GM18873 (cell line): ENCODE measurements at regions not wholly inside any gene's neighbourhood (a gene's known extent, or its start where the extent isn't known, plus 50 kb on each side); places are given as distances from the start of the nearest gene placed in this dataset.
"Not testable (repeated sequence)": the region's sequence is repeated elsewhere in the genome, so short reads cannot be mapped to it uniquely, and the experiment has no call there.

ENCODE experiments used
- ATAC-seq: cut with Tn5 transposase; IDR thresholded peaks from one replicate; pipeline ENCODE4 v1.9.1; 2021; ENCODE audit warnings: mild to moderate bottlenecking, moderate library complexity, moderate number of reproducible peaks; ENCODE audit not compliant: unreplicated experiment, low FRiP score

DNA sequence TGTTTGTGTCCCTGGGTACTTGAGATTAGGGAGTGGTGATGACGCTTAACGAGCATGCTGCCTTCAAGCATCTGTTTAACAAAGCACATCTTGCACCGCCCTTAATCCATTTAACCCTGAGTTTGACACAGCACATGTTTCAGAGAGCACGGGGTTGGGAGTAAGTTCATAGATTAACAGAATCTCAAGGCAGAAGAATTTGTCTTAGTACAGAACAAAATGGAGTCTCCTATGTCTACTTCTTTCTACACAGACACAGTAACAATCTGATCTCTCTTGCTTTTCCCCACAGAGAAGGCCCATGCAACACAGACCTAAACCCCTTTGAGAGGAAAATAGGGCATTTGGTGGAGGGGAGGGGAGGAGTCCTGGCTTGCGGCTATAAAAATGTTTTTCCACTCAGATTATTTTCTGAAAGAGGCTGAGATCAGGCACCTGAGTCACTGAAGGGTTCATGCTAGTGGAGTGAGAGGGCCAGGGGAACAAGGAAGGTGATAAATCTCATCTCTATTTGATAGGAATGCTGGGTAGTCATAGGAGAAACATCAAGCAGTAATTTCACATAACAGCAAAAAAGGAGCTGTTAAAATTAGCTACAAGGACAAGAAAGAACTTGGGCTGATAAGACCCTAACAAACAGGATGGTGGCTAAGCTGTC, 136.9 kb downstream of the OR2B2 start:
- ATAC-seq: not testable (repeated sequence)

DNA sequence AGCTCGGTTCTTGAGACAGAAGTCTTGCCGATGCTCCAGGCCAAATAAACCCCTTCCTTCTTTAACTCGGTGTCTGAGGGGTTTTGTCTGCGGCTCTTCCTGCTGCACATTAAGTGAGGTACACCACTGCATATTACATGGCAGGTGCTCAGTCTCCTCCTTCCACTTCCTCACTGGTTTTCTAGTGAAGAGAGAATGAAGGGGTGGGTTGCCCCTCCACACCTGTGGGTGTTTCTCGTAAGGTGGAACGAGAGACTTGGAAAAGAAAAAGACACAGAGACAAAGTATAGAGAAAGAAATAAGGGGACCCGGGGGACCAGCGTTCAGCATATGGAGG, 138.0 kb downstream of the OR2B2 start:
- not testable (repeated sequence) for ATAC-seq

DNA sequence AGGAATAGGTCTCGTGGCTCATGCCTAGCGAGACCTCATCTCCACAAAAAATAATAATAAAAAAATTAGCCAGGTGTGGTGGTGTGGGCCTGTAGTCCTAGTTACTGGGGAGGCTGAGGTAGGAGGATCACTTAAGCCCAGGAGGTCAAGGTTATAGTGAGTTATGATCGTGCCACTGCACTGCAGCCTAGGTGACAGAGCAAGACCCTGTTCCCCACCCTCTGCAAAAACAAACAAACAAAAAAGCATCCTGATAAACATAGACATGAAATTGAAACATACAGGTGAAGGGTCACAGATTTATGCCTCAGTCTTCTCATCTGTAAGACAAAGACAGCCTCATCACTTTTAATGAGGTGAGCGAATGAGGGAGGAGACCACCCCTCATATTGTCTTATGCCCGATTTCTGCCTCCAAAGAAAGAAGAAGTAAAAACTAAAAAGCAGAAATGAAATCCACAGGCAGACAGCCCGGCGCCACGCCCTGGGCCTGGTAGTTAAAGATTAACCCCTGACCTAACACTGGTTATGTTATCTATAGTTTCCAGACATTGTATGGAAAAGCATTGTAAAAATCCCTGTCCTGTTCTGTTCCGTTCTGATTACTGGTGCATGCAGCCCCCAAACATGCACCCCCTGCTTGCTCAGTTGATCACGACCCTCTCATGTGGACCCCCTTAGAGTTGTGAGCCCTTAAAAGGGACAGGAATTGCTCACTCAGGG, 138.5 kb downstream of the OR2B2 start:
- ATAC-seq: not testable (repeated sequence)

DNA sequence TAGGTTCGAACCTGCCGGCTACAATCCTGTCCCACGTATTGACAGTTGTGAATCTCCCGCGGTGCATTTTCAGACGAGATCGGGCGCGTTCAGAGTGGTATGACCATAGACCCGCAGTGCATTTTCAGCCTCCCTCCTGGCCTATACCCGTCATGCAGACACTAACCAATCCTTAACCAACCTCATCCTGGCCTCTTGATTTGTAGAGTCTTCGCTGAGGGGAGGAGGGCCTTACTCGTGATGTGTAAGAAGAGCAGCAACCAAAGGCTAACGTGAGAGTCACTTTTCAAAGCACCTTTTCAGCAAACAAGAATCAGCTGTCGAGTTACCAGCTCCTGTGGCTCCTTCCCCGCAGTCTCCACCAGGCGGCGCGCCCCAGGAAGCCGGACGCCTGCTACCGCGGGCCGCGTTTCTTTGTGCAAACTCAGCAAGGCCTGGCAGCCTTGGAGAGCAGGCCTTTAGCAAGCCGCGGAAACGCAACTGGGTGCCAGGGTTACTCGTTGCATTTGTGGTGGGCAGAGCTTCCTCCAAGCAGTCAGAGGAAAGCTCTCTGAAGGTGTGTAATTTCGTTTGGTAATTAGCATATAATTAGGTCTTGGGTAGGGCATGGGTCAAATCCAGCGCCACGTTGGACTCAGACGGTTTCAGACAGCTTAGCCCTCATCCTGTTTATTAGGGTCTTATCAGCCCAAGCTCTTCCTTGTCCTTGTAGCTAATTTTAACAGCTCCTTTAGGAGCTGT, 139.8 kb downstream of the OR2B2 start:
- no peak for ATAC-seq

DNA sequence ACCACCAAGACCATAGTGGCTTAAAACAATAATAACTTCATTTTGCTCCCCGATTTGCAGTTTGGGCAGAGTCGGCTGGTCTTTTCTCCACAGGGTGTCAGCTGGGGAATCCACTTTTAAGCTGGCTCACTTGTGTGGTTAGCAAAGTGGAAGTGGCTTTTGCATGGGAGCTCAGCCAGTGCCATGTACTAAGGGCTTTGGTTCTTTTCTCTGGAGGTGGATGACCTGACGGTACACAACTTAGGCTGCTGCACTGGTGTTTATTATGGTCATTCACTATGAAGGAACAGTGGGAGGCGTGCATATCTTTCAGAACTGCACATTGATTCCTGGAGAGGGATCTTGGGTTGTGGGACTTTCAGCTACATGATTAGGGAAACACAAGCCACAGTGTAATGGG, 141.0 kb downstream of the OR2B2 start:
- ATAC-seq: no peak

DNA sequence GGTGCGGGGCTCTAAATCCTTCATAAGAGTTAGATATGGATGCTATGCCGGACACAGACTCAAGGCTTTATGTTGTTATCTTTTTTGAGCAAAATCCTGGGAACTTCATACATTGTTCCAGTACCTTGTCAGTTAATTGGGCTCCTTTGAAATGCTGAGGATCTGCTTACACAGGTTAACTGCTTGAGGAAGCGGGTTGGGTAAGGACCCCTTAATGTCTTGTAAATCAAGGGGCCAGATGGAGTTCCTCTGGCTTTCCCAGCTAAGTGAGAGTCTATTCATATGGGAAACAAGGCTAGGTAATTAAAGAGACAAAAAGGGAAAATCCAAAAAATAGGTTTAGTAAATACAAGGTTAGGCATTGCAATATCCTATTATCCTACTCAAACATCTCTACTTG, 141.5 kb downstream of the OR2B2 start:
- ATAC-seq: no peak

DNA sequence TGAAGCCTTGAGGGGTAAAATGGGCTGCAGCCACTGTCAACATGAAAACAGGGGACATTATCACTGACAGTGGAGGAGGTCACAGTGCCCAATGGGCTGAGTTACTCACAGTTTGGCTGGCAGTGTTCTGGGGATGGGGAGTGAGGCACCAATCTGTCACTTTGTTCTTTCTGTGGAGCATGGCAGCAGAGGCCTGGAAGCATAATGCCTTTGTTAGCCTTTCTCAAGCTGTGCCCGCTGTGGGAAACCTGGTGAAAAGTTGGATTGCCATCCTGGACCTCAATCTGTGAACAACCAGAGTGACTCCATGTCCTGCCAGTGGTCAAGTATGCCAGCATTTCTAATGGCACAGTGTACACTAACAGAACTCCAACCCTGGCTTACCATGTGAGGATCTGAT, 143.6 kb downstream of the OR2B2 start:
- ATAC-seq: no peak

DNA sequence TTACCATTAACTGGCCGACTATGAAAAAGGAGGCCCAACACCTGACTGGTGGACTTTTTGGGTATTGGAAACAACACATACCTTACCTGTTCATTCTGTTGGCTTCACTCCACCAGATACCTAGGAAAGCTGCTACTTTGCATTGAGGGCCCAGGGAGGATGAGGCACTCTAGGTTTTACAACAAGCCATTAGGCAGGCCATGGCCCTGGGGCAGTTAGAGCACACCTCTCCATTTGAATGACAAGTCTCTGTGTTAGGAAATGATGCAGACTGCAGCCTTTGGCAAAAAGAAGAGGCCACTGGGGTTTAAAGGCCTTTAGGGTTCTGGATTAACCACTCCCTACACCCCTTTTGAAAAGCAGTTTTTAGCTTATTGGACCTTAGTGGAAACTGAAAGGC, 144.3 kb downstream of the OR2B2 start:
- no peak for ATAC-seq

DNA sequence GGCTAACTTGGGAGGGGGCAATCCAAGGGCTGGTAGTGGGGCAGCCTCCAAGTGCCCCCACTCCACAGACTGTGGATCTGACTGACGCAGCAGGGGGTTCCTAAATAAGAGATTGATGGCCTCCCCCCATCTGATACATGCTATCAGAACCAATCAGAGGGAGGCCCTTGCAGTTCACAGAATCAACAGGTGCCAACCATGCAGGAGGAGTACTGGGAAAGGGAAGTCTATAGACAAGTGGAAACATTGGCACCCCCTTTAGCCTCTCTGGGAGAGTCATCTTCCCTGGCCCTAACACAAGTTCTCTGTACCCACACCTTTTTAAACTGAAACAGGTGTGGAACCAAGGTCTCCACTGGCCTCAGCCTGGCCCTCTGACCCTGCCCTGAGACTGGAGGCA, 145.8 kb downstream of the OR2B2 start:
- no peak for ATAC-seq

DNA sequence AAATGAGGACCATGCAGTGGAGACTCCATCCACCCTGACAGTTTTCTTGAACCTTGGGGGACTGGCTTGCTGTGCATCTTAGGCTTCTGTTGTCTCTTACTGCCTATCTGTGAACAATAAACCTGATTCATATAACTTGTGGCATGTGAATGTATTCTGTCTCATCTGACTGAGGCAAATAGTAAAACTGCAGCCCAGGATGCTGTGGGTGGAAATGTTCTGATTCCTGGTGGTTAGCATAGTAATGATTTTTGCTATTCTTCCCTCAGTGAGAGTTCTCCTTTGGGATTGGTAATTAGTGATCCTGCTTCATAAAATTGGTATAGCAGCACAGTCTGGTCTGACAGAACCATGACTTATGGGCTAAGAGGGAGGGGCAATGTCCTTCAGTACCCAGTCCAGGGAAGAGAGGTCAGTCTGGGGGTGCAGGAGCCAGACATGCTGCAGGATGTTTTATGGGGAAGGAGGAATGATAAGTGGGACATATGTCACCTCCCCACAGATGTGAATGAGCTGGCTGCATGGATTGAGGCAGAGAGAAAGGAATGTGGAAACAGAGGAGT, 147.1 kb downstream of the OR2B2 start:
- no peak for ATAC-seq

DNA sequence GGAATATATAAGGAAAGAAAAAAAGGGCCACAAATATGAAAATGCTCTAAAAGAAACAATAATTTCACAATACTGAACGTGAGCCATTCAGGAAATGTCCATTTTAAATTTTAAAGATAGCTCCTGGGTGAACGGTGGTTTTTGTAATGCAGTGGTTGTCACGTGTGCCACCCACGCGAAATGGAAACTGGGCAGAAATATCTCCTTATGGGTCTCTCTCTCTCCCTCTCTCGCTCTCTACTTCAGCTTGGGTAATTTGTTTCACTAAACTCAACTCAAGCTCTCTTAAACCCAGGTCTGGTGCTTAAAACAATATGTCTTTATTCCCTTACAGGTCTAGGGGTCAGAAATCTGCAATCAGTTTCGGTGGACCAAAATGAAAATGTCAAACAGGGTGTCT, 150.8 kb downstream of the OR2B2 start:
- ATAC-seq: no peak

DNA sequence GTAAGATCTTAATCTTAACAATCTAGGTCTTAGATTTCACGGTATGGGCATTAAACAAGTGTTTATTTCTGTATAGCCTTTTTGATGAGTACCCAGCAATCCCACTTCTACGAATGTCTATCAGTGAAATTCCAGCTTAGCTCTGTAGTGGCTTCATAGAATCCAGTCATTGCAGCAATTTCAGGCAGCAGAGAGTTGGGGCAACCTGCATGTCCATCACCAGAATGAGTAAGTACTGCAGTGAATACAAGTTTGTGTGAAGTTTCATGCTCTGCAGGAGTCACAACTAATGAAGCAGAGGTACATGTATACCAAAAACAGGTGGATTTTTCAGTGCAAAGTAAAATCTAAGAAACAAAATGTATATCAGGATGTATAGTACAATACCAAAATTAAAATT, 151.7 kb downstream of the OR2B2 start:
- no peak for ATAC-seq

DNA sequence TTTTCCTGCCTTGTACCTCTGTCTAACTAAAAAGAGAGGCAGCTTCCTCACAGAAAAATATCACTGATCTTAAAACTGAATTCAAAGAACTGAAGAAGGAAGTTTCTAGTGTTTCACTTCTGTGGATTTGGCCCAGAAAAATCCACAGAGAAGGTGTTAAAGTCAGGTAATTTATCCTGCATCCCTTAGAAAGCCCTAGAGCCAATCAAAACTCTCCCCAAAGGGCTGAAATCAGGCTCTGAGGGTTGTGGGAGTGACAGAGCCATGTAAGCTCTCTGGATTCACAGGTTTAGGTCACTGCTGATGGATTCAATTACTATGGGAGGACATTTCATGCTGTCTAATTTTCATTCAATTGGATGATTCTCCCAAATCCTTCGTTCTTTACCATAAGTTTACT, 152.3 kb downstream of the OR2B2 start:
- no peak for ATAC-seq

DNA sequence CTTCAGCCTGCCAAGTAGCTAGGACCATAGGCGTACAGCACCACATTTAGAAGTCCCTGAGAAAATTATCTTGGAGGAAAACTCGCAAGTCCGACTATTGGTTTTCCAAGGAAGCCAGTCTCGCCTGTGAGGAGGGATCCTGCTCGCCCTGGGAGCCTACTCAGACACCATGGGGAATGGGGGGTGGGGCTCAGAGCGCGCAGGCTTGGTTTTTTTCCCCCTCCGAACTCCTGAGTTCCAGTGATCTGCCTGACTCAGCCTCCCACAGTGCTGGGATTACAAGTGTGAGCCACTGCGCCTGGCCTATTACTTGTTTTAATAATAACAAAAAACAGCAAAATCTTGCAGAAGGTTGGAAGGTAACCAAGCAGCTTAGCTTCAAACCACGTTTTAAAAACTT, 153.7 kb downstream of the OR2B2 start:
- no peak for ATAC-seq

DNA sequence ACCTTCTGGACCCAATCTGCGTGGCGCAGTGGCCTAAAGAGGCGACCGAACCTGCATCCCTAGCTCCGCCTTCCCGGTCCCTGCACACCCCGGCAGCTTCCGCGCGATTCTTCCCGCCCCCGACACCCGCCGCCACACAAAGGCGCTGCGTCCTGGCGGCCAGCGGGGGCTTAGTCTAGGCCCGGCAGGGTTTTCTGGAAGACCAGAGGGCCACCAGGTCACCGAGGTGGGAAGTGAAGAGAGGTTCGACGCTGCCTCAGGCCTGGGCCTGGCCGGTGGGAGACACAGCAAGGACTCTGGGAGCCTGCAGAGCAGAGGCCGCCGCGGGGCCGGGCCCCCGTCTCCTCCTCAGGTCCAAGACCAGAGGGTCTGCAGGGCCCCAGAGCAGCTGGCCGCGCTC, 154.9 kb downstream of the OR2B2 start:
- ATAC-seq: no peak

DNA sequence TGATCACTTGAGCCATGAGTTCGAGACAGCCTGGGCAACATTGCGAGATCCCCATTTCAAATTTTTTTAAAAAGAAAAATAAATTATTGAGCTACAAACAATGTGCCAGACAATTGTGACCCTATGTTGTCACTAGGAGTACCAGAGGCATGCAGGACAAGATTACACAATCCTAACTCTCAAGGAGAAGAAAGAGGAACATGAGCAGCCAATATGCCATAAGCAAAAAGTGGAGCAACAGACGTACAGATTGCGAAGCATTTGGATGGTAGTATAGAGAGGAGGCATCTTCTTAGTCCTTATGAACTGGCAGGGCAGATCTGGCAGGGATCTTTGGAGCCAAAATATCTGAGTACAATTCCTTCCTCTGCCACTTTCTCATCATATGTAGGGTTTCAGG, 156.4 kb downstream of the OR2B2 start:
- ATAC-seq: no peak

DNA sequence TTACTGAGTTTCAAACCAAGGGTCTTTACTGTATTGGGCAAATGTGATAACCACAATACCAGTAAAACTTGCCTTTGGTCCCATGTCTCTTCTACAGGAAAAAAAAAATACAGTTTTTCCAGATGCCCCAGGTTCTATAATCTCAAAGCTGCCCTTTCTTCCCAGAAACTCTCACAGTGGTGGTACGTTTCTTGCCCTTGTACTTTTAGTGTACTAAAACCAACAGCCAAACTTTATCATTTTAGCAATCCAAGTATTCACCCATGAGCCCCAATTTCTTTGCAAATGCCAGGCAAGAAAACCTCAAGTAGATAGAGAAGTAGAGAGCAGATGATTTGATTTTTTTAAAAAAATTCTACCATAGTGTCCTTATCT, 157.8 kb downstream of the OR2B2 start:
- ATAC-seq: no peak

DNA sequence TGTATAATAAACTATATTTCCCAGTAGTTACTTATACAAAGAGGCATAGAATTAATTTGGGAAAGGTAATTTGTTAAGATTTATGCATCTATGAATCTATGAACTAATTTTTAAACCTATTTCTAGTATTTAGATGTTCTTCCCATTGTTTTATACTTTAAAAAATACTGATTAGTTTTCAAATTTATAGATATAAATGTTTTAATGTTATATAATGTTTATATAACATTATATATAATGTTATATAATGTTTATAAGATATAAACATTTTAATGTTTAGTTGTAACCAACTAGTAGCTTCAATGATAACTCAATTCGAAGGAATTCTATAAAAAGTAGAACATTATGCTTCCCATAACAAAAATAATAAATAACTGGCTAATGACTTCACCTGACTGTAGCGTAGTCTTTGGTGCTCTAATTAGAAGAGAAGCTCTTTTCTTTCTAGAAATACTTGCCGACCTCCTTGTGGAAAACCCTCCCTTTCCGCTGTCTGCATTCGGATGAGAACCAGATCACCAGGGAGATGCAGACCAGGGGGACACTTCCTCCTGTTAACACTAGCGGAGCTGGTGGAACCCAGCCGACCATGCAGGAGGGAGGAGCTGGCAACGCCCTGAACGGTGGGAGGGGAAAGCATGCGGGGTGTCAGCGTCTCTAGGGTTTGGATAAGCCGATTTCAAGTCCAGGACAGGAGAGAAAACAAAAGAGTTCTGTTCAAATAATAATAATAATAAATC, 158.4 kb downstream of the OR2B2 start:
- ATAC-seq: peak; percentile 44

DNA sequence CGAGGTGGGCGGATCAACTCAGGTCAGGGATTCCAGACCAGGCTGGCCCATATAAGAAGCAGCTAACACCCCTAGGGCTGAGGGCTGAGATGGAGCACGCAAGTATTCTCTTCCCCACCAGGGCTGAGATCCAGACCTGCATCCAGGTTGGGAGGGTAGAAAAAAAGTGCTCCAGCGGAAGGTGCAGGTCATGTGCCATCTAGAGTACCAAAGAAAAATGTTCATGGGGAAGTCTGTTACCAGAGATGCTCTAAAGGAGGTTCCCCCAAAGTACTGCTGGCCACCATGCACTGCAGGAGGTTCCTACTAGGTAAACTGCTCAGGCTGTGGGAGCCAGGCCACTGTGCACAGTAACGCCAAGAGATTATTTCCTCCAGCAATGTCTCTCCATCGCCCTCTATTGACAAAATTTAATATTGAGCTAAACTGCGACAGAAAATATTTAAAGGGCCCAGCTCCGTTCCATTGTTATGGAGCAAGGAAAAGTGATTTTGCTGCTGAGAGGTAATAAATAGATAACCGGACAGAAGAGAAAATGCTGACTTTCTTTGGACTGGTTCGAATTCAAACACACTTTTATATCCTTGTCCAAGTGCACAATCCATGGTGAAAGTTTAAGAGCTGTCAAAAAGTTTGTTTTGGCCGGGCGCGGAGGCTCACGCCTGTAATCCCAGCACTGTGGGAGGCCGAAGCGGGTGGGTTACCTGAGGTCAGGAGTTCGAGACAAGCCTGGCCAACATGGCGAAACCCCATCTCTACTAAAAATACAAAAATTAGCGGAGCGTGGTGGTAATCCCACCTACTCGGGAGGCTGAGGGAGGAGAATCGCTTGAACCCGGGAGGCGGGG, 159.9 kb downstream of the OR2B2 start:
- ATAC-seq: peak; percentile 29

DNA sequence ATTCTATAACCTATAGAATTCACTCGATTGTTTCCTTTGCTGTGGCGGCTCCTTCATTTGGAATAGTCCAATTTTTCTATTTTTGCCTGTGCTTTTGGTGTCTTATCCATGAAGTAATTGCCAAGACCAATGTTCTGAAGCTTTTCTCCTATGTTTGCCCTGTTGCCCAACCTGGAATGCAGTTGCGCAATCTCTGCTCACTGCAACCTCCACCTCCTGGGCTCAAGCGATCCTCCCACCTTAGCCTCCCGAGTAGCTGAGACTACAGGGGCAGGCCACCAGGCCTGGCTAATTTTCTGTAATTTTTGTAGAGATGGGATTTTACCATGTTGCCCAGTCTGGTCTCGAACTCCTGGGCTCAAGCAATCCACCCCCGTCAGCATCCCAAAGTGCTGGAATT, 163.5 kb downstream of the OR2B2 start:
- ATAC-seq: no peak
